Testis (tissue), 2 donors: ENCODE measurements at regions not wholly inside any gene's neighbourhood (a gene's known extent, or its start where the extent isn't known, plus 50 kb on each side); places are given as distances from the start of the nearest gene placed in this dataset.

ENCODE experiments used
- POLR2A ChIP-seq: fragments of 450-650 bp; IDR thresholded peaks from one replicate; pipeline ENCODE4 v1.6.1; 2017; ENCODE audit warnings: antibody characterized with exemption, mild to moderate bottlenecking, moderate library complexity
- TF ChIP-seq, protein P1 (sequence below), 3 experiments: fragments of 450-650 bp in 2 of 3; fragments of 200-600 bp in 1 of 3; sonication (generic) in 1 of 3; IDR thresholded peaks; one replicate each; pipeline ENCODE4 v1.5.1; 2016 to 2019; ENCODE audit warnings: antibody characterized with exemption in 3 of 3, mild to moderate bottlenecking in 2 of 3, moderate library complexity in 1 of 3

DNA sequence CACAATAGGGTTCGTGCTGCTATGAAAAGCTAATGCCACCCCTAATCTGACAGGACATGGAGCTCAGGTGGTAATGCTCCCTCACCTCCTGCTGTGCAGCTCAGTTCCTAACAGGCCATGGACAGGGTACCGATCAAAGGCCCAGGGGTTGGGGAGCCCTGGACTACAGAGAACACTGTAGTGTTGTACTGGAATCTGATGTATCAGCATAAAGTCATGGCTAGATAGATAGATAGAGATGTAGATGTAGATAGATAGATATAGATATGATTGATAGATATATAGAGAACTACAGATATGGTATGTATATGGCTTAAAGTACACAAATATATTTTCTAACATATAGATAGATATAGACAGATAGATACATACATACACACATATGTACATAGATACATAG lies 112.3 kb upstream of the MPPED2 start:
- TF ChIP-seq, protein P1, sequence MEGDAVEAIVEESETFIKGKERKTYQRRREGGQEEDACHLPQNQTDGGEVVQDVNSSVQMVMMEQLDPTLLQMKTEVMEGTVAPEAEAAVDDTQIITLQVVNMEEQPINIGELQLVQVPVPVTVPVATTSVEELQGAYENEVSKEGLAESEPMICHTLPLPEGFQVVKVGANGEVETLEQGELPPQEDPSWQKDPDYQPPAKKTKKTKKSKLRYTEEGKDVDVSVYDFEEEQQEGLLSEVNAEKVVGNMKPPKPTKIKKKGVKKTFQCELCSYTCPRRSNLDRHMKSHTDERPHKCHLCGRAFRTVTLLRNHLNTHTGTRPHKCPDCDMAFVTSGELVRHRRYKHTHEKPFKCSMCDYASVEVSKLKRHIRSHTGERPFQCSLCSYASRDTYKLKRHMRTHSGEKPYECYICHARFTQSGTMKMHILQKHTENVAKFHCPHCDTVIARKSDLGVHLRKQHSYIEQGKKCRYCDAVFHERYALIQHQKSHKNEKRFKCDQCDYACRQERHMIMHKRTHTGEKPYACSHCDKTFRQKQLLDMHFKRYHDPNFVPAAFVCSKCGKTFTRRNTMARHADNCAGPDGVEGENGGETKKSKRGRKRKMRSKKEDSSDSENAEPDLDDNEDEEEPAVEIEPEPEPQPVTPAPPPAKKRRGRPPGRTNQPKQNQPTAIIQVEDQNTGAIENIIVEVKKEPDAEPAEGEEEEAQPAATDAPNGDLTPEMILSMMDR (IDR thresholded peaks at IDR 0.05), result no peak
- TF ChIP-seq POLR2A, result no peak
